Keratinocyte (primary cell): ENCODE measurements at regions not wholly inside any gene's neighbourhood (a gene's known extent, or its start where the extent isn't known, plus 50 kb on each side); places are given as distances from the start of the nearest gene placed in this dataset.

Source experiments
- DNase-seq: peaks from one replicate; pipeline ENCODE4 v3.0.0-alpha.2; 2011; ENCODE audit warnings: low read depth, missing footprints, low spot score
- FAIRE-seq: peaks from 2 replicates; lab custom pipeline; 2011; peaks lifted over from hg19 to GRCh38; lab: Jason Lieb, UNC
- H2AFZ ChIP-seq: 2 replicates; pipeline ENCODE4 v1.6.0; 2012; ENCODE audit warnings: low read length, control low read depth, inconsistent platforms; ENCODE audit not compliant: control insufficient read depth
- H3K27ac ChIP-seq: 2 replicates; pipeline ENCODE4 v1.5.1; 2011; ENCODE audit warnings: low read length; ENCODE audit not compliant: control insufficient read depth, insufficient read depth
- H3K27me3 ChIP-seq: 3 replicates; pipeline ENCODE4 v1.6.0; 2011; ENCODE audit warnings: low read length; ENCODE audit not compliant: control insufficient read depth, insufficient read depth; ENCODE audit errors: extremely low read depth
- H3K36me3 ChIP-seq, 2 experiments: 2 replicates in 1 of 2; 3 replicates in 1 of 2; pipeline ENCODE4 v1.5.1; 2011; ENCODE audit warnings: low read length in 2 of 2, mild to moderate bottlenecking in 1 of 2; ENCODE audit not compliant: control insufficient read depth in 2 of 2, insufficient read depth in 2 of 2; ENCODE audit errors: extremely low read depth in 1 of 2
- H3K4me1 ChIP-seq: 3 replicates; pipeline ENCODE4 v1.5.1; 2011; ENCODE audit warnings: low read length; ENCODE audit not compliant: control insufficient read depth, insufficient read depth; ENCODE audit errors: extremely low read depth
- H3K4me2 ChIP-seq: 3 replicates; pipeline ENCODE4 v1.6.0; 2011; ENCODE audit warnings: low read depth, low read length; ENCODE audit not compliant: control insufficient read depth, insufficient read depth; ENCODE audit errors: extremely low read depth
- H3K4me3 ChIP-seq, 3 experiments: fragments of 200-600 bp in 1 of 3; sonication (generic) in 1 of 3; 2 replicates in 2 of 3; 3 replicates in 1 of 3; pipeline ENCODE4 v1.5.1; 2011 to 2016; ENCODE audit warnings: low read length in 3 of 3, mild to moderate bottlenecking in 3 of 3, control low read depth in 2 of 3, inconsistent platforms in 1 of 3, low read depth in 1 of 3, mixed read lengths in 1 of 3, mixed run types in 1 of 3, moderate library complexity in 1 of 3; ENCODE audit not compliant: control insufficient read depth in 2 of 3, insufficient read depth in 2 of 3; ENCODE audit errors: extremely low read depth in 1 of 3
- H3K79me2 ChIP-seq: 2 replicates; pipeline ENCODE4 v1.6.0; 2012; ENCODE audit warnings: low read length; ENCODE audit not compliant: control insufficient read depth, insufficient read depth
- H3K9ac ChIP-seq: 3 replicates; pipeline ENCODE4 v1.6.0; 2011; ENCODE audit warnings: low read length; ENCODE audit not compliant: control insufficient read depth, insufficient read depth; ENCODE audit errors: extremely low read depth
- H3K9me1 ChIP-seq: 3 replicates; pipeline ENCODE4 v1.6.0; 2011; ENCODE audit warnings: low read length; ENCODE audit not compliant: control insufficient read depth, insufficient read depth; ENCODE audit errors: extremely low read depth
- H3K9me3 ChIP-seq: 2 replicates; pipeline ENCODE4 v1.5.1; 2012; ENCODE audit warnings: low read depth, low read length; ENCODE audit not compliant: control insufficient read depth
- H4K20me1 ChIP-seq: 3 replicates; pipeline ENCODE4 v1.6.0; 2011; ENCODE audit warnings: low read length; ENCODE audit not compliant: control insufficient read depth, insufficient read depth; ENCODE audit errors: extremely low read depth
- CTCF ChIP-seq, 3 experiments: IDR thresholded peaks in 1 of 3; conservative IDR thresholded peaks in 1 of 3; optimal IDR thresholded peaks in 1 of 3; 2 replicates in 2 of 3; 3 replicates in 1 of 3; pipeline versions ENCODE3 to v1.5.1; 2011; ENCODE audit warnings: low read length in 3 of 3, mild to moderate bottlenecking in 3 of 3, moderate library complexity in 2 of 3, control low read depth in 1 of 3, inconsistent platforms in 1 of 3; ENCODE audit not compliant: insufficient read depth in 2 of 3; ENCODE audit errors: extremely low read depth in 1 of 3
- EZH2 ChIP-seq: IDR thresholded peaks from one replicate; pipeline ENCODE4 v1.6.1; 2012; ENCODE audit warnings: inconsistent platforms, mild to moderate bottlenecking, low read length, moderate library complexity
- dilution Hi-C: fragments of 300-500 bp; cut with MboI; formaldehyde crosslinking; loops from one replicate; pipeline ENCODE4 v1.7.0; 2020; ENCODE audit warnings: low sequenced_read_pairs; ENCODE audit not compliant: extremely low pct_ligation_motif_present

GRCh38 chr7:153087498-153087897 lies 327.9 kb downstream of the ACTR3B start:
- H3K4me3 ChIP-seq, result no peak overlapping the region
- FAIRE-seq, result no peak
- no peak overlapping the region for H3K27ac ChIP-seq
- H2AFZ ChIP-seq, result no peak overlapping the region
- H3K9ac ChIP-seq, result no peak overlapping the region
- no peak for DNase-seq
- H3K27me3 ChIP-seq, result no peaks in the 10 kb centered on the region
- H3K79me2 ChIP-seq, result no peaks in the 10 kb centered on the region
- no peak overlapping the region for H3K4me2 ChIP-seq
- peaks cover 2% of the 10 kb centered on the region for H3K9me3 ChIP-seq
- no peaks in the 10 kb centered on the region for H4K20me1 ChIP-seq
- no peaks in the 10 kb centered on the region for H3K9me1 ChIP-seq
- TF ChIP-seq EZH2 (no peak), CTCF (optimal IDR thresholded peaks at IDR 0.05 in 1 of 3, IDR thresholded peaks at IDR 0.05 in 1 of 3, conservative IDR thresholded peaks at IDR 0.05 in 1 of 3; ENCODE audit: extremely low read depth in 1 of 3, insufficient read depth in 2 of 3, low read length in 3 of 3) (no peak)
- H3K4me1 ChIP-seq, result no peaks in the 10 kb centered on the region
- no peaks in the 10 kb centered on the region for H3K36me3 ChIP-seq
- dilution Hi-C loops, result no loop called here

DNA sequence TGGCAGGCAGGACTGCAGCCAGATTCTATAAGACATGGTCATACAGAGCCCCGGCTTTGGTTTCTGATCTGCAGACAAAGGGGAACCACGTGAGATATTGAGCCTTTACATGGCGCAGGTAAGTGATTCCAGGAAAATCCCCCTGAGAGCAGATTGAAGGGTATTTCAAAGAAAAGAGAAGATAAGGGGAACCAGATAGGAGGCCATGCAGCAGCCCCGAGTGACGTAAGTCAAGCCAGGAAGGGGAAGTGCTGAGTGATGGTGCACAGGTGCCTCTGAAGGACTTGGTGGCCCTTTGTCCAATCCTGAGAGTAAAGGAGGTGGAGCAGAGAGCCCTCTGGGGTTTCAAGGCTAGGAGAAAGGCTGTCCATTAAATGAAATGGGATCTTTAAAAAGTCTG lies 329.0 kb downstream of the ACTR3B start:
- dilution Hi-C loops, result no loop called here
- no peaks in the 10 kb centered on the region for H3K27me3 ChIP-seq

More for the DNA sequence above, 329.0 kb downstream of the ACTR3B start:
- no peaks in the 10 kb centered on the region for H3K4me1 ChIP-seq
- no peaks in the 10 kb centered on the region for H4K20me1 ChIP-seq
- no peak for DNase-seq
- H3K79me2 ChIP-seq, result no peaks in the 10 kb centered on the region
- H3K4me3 ChIP-seq, result no peak overlapping the region
- TF ChIP-seq CTCF (optimal IDR thresholded peaks at IDR 0.05 in 1 of 3, IDR thresholded peaks at IDR 0.05 in 1 of 3, conservative IDR thresholded peaks at IDR 0.05 in 1 of 3; ENCODE audit: extremely low read depth in 1 of 3, insufficient read depth in 2 of 3, low read length in 3 of 3) (no peak), EZH2 (no peak)
- no peak for FAIRE-seq
- H3K9me3 ChIP-seq, result peaks cover 2% of the 10 kb centered on the region
- H3K36me3 ChIP-seq, result no peaks in the 10 kb centered on the region
- no peak overlapping the region for H2AFZ ChIP-seq
- no peaks in the 10 kb centered on the region for H3K9me1 ChIP-seq
- no peak overlapping the region for H3K9ac ChIP-seq
- no peak overlapping the region for H3K27ac ChIP-seq
- no peak overlapping the region for H3K4me2 ChIP-seq
